DMS114 treated with DMSO at 0.1 percent for 48 hours (cell line): ENCODE measurements at regions not wholly inside any gene's neighbourhood (a gene's known extent, or its start where the extent isn't known, plus 50 kb on each side); places are given as distances from the start of the nearest gene placed in this dataset.
"Not testable (repeated sequence)": the region's sequence is repeated elsewhere in the genome, so short reads cannot be mapped to it uniquely, and the experiment has no call there.

Experiments used
- DNase-seq: peaks from one replicate; lab custom pipeline; 2025; ENCODE audit not compliant: unreplicated experiment; lab: John Stamatoyannopoulos, UW

DNA sequence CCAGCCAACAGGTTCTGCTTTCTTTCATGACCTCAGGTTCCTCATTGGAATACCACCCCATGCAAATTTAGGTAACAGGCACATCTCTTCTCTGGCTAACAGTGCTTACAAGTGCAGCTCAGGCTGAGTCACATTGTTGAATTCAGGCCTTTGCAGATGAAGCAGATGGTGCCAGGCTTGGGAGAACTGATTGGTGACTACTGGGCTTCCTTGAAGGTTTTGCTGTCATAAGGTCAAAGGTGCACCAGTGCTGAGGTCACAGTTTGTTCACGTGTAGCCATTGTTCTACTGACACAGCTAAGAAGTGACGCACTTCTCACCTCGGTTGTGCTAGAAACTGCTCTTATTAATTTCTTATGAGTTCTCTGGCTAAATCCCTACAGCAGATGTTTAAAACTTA is 128.6 kb upstream of the BMPER start:
- no peak for DNase-seq

- DNase-seq: no peak
Observed at GRCh38 chr7:33778195-33778594, 127.1 kb upstream of the BMPER start.

DNA sequence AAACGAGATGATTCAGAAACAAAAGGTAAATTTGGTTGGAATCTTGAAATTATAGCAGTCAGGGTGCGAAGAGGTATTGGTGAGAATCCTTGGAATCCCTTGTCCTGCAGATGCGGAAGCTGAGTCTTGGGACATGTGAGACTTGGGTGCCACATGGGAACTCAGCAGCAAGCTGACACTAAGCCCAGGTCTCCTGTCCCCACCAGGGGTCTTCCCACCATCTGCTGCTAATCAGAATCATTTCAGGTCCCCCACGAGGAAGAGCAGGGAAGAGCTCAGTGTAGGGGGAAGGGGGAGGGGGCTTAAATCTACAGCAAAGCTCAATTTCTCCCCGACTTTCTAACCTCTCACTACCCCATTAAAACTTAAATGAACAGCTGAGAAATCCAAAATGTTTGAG is 126.1 kb upstream of the BMPER start:
- no peak for DNase-seq

DNA sequence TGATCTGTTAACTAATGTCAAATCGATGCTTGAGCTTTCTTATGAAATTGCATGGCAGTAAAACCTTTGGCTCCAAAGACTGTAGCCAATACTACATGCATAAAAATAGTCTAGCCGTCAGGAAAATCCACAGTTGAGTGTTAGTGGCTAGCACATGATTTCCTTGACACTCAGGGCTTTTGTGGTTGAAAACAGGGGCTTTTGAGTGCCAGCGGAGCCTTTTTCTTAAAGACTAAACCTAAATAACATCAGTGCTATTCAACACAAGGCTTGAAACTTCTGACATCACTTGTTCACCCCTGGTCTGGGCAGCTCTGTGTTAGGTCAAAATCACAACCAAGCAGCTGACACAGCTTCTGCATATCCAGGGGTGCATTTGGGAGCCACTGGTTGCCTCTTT is 124.2 kb upstream of the BMPER start:
- no peak for DNase-seq

GRCh38 chr7:33781796-33782195 is 123.5 kb upstream of the BMPER start:
- no peak for DNase-seq

DNA sequence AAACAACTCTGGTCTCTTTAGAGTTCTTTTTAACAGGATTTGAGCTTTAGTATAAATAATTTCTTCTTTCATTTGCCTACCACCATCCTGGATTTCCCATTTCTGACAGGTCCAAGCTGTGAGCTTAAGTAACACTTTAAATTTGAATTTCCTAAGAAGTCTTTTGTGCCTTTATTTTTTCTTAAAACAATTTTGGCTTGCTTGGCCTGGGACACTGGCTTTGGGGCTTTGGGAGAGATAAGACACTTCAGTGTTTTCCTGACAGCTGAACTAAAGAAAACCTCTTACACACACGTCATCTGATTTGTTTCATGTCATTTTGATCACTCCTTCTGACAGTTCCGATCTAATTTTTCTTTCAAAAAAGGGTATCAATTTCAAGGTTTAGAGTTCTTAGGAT is 121.3 kb upstream of the BMPER start:
- DNase-seq: no peak

DNA sequence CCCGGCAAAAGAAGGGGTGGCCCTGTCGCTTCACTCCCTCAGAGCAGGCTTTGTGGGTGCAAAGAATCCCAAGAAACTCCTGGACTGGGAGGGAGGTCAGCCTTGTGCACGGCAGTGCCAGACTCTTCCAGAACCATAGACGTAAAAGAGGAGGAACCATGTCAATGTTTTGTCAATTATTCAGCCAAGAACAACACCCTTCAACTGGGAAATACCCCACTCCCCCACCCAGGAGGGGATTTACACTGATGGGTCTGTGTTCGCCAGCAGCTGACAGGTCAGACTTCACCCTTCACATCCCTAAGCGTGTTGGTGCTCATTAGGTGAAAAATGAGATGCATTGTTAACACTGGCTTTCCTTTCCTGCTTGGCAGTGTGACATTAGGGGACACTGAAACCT is 116.8 kb upstream of the BMPER start:
- DNase-seq: no peak

- DNase-seq: no peak
Observed at GRCh38 chr7:33789871-33790630, 115.3 kb upstream of the BMPER start.

GRCh38 chr7:33790746-33791145 is 114.6 kb upstream of the BMPER start:
- no peak for DNase-seq

- DNase-seq: no peak
Observed at GRCh38 chr7:33792041-33792440, 113.3 kb upstream of the BMPER start.

GRCh38 chr7:33792547-33793105 is 112.7 kb upstream of the BMPER start:
- DNase-seq: no peak

- no peak for DNase-seq
Observed at GRCh38 chr7:33793616-33794015, 111.7 kb upstream of the BMPER start.

- no peak for DNase-seq
Observed at GRCh38 chr7:33794419-33794818, 110.9 kb upstream of the BMPER start.

GRCh38 chr7:33794959-33795358 is 110.4 kb upstream of the BMPER start:
- DNase-seq: no peak

DNA sequence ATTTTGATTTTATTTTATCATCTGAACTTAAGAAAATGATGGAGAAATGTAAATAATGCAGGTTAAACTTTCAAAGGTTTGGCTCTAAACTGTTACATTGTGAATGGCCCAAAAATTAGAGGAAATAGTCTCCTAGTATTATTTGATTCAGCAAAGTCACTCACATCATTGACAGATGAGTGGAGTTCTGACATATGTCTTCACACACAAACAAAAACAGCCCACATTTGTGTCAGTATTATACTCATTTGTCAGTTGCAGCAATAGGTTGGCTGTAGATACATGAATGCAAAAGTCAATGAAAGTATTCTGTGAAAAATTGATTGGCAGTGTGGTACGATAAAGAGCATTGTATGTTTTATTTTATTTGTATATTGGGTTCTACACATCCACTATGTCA is 108.8 kb upstream of the BMPER start:
- no peak for DNase-seq

DNA sequence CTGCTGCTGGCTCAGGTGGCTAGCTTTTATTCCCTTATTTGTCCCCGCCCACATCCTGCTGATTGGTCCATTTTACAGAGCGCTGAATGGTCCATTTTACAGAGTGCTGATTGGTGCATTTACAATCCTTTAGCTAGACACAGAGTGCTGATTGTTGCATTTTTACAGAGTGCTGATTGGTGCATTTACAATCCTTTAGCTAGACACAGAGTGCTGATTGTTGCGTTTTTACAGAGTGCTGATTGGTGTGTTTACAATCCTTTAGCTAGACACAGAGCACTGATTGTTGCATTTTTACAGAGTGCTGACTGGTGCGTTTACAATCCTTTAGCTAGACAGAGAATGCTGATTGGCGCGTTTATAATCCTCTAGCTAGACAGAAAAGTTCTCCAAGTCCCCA is 107.8 kb upstream of the BMPER start:
- not testable (repeated sequence) for DNase-seq

DNA sequence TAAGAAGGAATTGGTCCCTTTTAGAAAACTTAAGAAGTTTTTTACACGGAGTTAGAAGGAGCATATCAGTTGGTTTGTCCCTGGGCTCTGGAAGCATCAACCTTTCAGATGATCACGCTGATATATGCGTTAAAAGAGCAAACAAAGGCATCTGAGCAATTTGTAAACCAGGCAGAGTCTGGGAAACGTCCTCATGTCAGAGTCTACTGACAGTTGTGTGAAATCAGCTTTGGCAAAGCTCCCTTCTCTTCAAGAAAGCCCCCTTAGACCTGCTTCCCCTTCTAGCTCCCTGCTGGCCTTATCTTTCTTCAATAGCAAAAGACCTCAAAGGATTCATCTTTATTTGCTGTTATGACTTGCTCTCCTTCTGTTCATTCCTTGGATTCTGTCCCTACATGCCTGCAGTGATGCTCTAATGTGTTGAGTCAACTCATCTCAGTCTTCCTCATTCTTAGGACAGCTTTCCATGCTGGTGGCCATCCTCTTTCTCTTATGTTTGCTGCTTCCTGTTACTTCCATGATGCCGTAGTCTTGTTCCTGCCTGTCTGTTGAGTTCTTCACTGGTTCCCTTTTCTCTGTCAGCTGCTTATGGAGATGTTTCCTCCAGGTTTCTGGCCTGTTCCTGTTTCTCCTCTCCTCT is 106.5 kb upstream of the BMPER start:
- DNase-seq: no peak

- no peak for DNase-seq
Observed at GRCh38 chr7:33799766-33800165, 105.6 kb upstream of the BMPER start.

- DNase-seq: no peak
Observed at GRCh38 chr7:33802600-33802999, 102.7 kb upstream of the BMPER start.

GRCh38 chr7:33804140-33804660 is 101.1 kb upstream of the BMPER start:
- DNase-seq: no peak

DNA sequence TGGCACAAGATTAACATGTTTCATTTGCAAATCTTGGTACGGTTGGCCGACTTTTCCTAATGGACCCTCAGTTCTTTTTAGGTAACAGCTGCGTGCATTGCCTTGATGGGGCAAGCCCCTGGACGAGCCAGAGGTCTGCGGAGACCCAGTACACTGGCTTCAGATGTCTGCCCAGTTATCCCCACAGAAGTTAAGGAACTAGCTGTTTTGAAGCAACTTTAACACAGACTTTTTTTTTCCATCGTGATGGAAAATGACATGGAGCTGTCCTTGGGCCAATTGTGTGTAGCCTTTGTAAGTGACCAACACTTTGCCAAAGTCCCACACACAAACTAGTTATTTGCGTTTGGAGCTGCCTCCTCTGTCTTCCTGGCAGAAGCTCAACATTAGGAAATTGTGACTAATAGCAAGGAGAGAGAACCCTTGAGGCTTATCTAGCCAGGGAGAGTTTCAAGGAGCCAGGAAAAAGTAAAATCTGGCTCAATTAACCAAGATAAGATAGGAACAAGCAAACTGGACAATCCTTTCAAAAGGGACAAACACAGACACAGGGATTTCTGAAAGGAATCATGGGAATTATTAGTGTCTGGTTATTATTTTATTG is 99.6 kb upstream of the BMPER start:
- no peak for DNase-seq
